Right cardiac atrium (tissue), 5 donors: ENCODE measurements at regions not wholly inside any gene's neighbourhood (a gene's known extent, or its start where the extent isn't known, plus 50 kb on each side); places are given as distances from the start of the nearest gene placed in this dataset.

Source experiments
- ATAC-seq, 2 donors: fragments of 200-7000 bp; cut with Tn5 transposase; one replicate each; pipeline versions ENCODE4 v1.8.0 to v1.9.1; 2020; ENCODE audit warnings: moderate library complexity in 2 of 2, mild to moderate bottlenecking in 1 of 2
- DNase-seq, 3 donors: peaks; one replicate each; pipeline ENCODE4 v3.0.0-alpha.2; 2020
- H3K27ac ChIP-seq: one replicate; pipeline ENCODE4 v1.5.1; 2013; ENCODE audit warnings: mild to moderate bottlenecking, low read length, control low read depth, moderate library complexity
- H3K27me3 ChIP-seq: one replicate; pipeline ENCODE4 v1.6.1; 2013; ENCODE audit not compliant: control insufficient read depth, insufficient read depth
- H3K4me1 ChIP-seq: one replicate; pipeline ENCODE4 v1.6.1; 2013; ENCODE audit warnings: low read length; ENCODE audit not compliant: control insufficient read depth, insufficient read depth
- H3K4me3 ChIP-seq: one replicate; pipeline ENCODE4 v1.5.1; 2013; ENCODE audit warnings: low read length, control low read depth
- H3K9me3 ChIP-seq: one replicate; pipeline ENCODE4 v1.6.1; 2013; ENCODE audit warnings: low read length; ENCODE audit not compliant: control insufficient read depth
- WGBS: extraction: QIAGEN DNeasy Blood & Tissue Kit; methylation state at CpG from one replicate; pipeline ENCODE4 v1.1.7; 2013; 5-methylcytosine and 5-hydroxymethylcytosine counted together
- intact Hi-C, 4 donors: fragments of 100-400 bp; cut with DNase I; formaldehyde crosslinking; loops; one replicate each; pipeline versions ENCODE4 v1.11.0 to v1.14.0; 2022 to 2023
- donor health status: healthy with polysubstance abuse.
- donor health status: DM: no; HTN: yes; CAD: no.
- donor health status: DM: no; HTN: no; CAD: no.
- donor health status: DM: no; HTN: yes; CAD: no; lungs with severe emphysema.
- donor health status: DM: yes; HTN: yes; CAD: no.

- no peaks in the 10 kb centered on the region for H3K27me3 ChIP-seq
- intact Hi-C loops = no loop called here
- H3K4me1 ChIP-seq = no peaks in the 10 kb centered on the region
- DNase-seq (no peak), ATAC-seq (no peak)
- H3K4me3 ChIP-seq = no peak overlapping the region
- no peaks in the 10 kb centered on the region for H3K9me3 ChIP-seq
- H3K27ac ChIP-seq = no peak overlapping the region
- WGBS = 56% methylated on average over 19 of the region's 19 CpGs
Observed at GRCh38 chr20:22652681-22653588, 68.6 kb upstream of the FOXA2 start.

GRCh38 chr20:22653658-22654642, 69.6 kb upstream of the FOXA2 start:
- DNase-seq = no peak
- 82% methylated on average over 21 of the region's 21 CpGs for WGBS
- Histone ChIP-seq H3K4me1 (no peaks in the 10 kb centered on the region), H3K9me3 (no peaks in the 10 kb centered on the region), H3K27ac (no peak overlapping the region), H3K4me3 (no peak overlapping the region), H3K27me3 (no peaks in the 10 kb centered on the region)
- no peak for ATAC-seq
- intact Hi-C loops = no loop called here

GRCh38 chr20:22663528-22664025, 79.2 kb upstream of the FOXA2 start:
- Histone ChIP-seq H3K27ac (no peak overlapping the region), H3K4me3 (no peak overlapping the region), H3K4me1 (no peaks in the 10 kb centered on the region), H3K9me3 (no peaks in the 10 kb centered on the region), H3K27me3 (peaks cover 4% of the 10 kb centered on the region)
- WGBS = 31% methylated on average over 4 of the region's 4 CpGs
- intact Hi-C loops = no loop called here
- ATAC-seq (no peak), DNase-seq (no peak)

- WGBS = 76% methylated on average over 1 of the region's 1 CpG
- no peaks in the 10 kb centered on the region for H3K4me1 ChIP-seq
- H3K27me3 ChIP-seq = peaks cover 4% of the 10 kb centered on the region
- ATAC-seq (no peak), DNase-seq (no peak)
- intact Hi-C loops = no loop called here
- no peak overlapping the region for H3K27ac ChIP-seq
- no peak overlapping the region for H3K4me3 ChIP-seq
- no peaks in the 10 kb centered on the region for H3K9me3 ChIP-seq
Observed at GRCh38 chr20:22667198-22667597, 82.8 kb upstream of the FOXA2 start.

GRCh38 chr20:22672191-22672590, 87.8 kb upstream of the FOXA2 start:
- H3K4me1 ChIP-seq = no peaks in the 10 kb centered on the region
- no peaks in the 10 kb centered on the region for H3K27me3 ChIP-seq
- H3K27ac ChIP-seq = no peak overlapping the region
- WGBS = 66% methylated on average over 1 of the region's 1 CpG
- no peak for DNase-seq
- H3K4me3 ChIP-seq = no peak overlapping the region
- ATAC-seq = no peak
- intact Hi-C loops = loop anchor here in 1 of 4 donors (10.0 kb wide), 1 partner anchor 667 kb away; no protein-coding TSS in a partner anchor
- H3K9me3 ChIP-seq = no peaks in the 10 kb centered on the region

GRCh38 chr20:22673467-22673866, 89.1 kb upstream of the FOXA2 start:
- Histone ChIP-seq H3K4me3 (no peak overlapping the region), H3K27ac (no peak overlapping the region), H3K4me1 (no peaks in the 10 kb centered on the region), H3K27me3 (no peaks in the 10 kb centered on the region), H3K9me3 (no peaks in the 10 kb centered on the region)
- WGBS = 75% methylated on average over 6 of the region's 6 CpGs
- ATAC-seq (no peak), DNase-seq (no peak)
- intact Hi-C loops = loop anchor here in 1 of 4 donors (10.0 kb wide), 1 partner anchor 669 kb away; no protein-coding TSS in a partner anchor

GRCh38 chr20:22675341-22675740, 91.0 kb upstream of the FOXA2 start:
- no peaks in the 10 kb centered on the region for H3K4me1 ChIP-seq
- intact Hi-C loops = loop anchor here in 1 of 4 donors (10.0 kb wide), 1 partner anchor 671 kb away; no protein-coding TSS in a partner anchor
- no peak overlapping the region for H3K27ac ChIP-seq
- no peak for ATAC-seq
- DNase-seq = no peak
- peaks cover 2% of the 10 kb centered on the region for H3K9me3 ChIP-seq
- H3K4me3 ChIP-seq = no peak overlapping the region
- 75% methylated on average over 10 of the region's 10 CpGs for WGBS
- H3K27me3 ChIP-seq = no peaks in the 10 kb centered on the region

GRCh38 chr20:22678678-22679077, 94.3 kb upstream of the FOXA2 start:
- H3K4me1 ChIP-seq = no peaks in the 10 kb centered on the region
- intact Hi-C loops = loop anchor here in 1 of 4 donors (10.0 kb wide), 1 partner anchor 674 kb away; no protein-coding TSS in a partner anchor
- H3K27ac ChIP-seq = no peak overlapping the region
- peaks cover 2% of the 10 kb centered on the region for H3K9me3 ChIP-seq
- no peaks in the 10 kb centered on the region for H3K27me3 ChIP-seq
- no peak overlapping the region for H3K4me3 ChIP-seq
- DNase-seq = no peak
- WGBS = 82% methylated on average over 2 of the region's 2 CpGs
- ATAC-seq = no peak

GRCh38 chr20:22679197-22679596, 94.8 kb upstream of the FOXA2 start:
- H3K27me3 ChIP-seq = no peaks in the 10 kb centered on the region

GRCh38 chr20:22680031-22680740, 95.8 kb upstream of the FOXA2 start:
- WGBS = 59% methylated on average over 9 of the region's 9 CpGs
- ATAC-seq (no peak), DNase-seq (no peak)

More at GRCh38 chr20:22679197-22679596, 94.8 kb upstream of the FOXA2 start:
- H3K4me3 ChIP-seq = no peak overlapping the region
- peaks cover 2% of the 10 kb centered on the region for H3K9me3 ChIP-seq
- no peak for ATAC-seq
- H3K27ac ChIP-seq = no peak overlapping the region
- intact Hi-C loops = loop anchor here in 1 of 4 donors (10.0 kb wide), 1 partner anchor 674 kb away; no protein-coding TSS in a partner anchor
- DNase-seq = no peak
- no peaks in the 10 kb centered on the region for H3K4me1 ChIP-seq
- WGBS = 71% methylated on average over 4 of the region's 4 CpGs

More at GRCh38 chr20:22680031-22680740, 95.8 kb upstream of the FOXA2 start:
- Histone ChIP-seq H3K27ac (no peak overlapping the region), H3K27me3 (no peaks in the 10 kb centered on the region), H3K4me3 (no peak overlapping the region), H3K9me3 (peaks cover 2% of the 10 kb centered on the region), H3K4me1 (no peaks in the 10 kb centered on the region)
- intact Hi-C loops = loop anchor here in 2 of 4 donors (5.0 kb wide), 1 partner anchor 343 kb away; no protein-coding TSS in a partner anchor
